ENCODE measurements at regions not wholly inside any gene's neighbourhood (a gene's known extent, or its start where the extent isn't known, plus 50 kb on each side); places are given as distances from the start of the nearest gene placed in this dataset.

DNA sequence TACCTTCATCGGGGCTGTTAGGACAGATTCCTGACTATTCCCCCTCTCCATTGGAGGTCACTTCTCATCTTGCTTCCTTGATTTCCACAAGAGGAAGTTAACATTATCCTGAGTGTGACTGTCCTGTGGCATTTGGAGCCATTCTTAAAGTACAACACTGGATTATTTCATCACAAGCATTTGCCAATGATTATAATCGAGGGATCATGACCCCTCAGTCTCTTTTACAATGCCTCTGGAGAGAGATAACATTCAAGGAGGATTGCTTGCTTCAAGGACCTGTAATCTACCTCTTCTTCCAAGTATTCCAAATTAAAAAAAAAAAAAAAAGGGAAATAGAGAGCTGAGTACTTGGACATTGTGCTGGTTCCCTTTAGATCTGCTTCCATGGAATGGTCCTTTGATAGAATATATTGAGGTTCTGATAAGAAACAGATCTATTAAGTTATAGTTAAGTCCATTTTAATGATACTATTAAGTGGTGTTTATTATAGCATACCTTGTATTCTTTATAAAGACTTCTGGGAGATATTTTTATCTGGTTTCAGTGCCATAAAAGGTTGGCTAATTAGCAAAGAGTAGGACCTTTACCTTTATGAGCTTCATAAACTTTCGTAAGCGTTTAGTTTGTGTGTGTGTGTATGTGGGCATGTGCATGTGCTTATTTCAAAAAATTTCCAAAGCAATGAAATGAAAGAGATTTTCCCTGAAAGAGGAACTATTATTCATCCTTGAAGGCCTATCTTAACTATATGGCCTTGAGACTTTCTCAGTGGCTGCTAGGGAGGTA lies 469.1 kb downstream of the DHX35 start:
- no peak for DNase-seq

- DNase-seq: no peak
These were observed 467.6 kb downstream of the DHX35 start for GRCh38 chr20:39429726-39430125.

GRCh38 chr20:39424962-39425678 lies 463.0 kb downstream of the DHX35 start:
- no peak for DNase-seq

DNA sequence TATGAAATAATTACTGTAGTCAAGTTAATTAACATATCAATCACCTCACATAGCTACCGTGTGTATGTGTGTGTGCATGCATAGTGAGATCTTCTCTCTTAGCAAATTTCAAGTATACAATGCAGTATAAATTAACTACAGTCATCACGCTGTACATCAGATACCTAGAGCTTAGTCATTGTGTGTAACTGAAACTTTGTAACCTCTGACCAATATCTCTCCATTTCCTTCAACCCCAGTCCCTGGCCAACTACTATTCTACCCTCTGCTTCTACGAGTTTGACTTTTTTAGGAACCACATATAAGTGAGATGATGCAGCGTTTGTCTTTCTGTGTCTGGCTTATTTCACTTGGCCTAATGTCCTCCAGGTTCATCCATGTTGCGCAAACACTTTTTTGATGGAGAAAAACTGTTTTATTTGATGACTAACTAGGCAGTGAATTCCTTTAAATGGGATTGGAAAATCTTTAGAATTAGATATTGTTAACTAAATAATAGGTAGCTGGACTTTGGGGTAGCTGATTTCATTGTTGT lies 459.5 kb downstream of the DHX35 start:
- DNase-seq: no peak

GRCh38 chr20:39412091-39412490 lies 449.9 kb downstream of the DHX35 start:
- no peak for DNase-seq

GRCh38 chr20:39399463-39399862 lies 437.3 kb downstream of the DHX35 start:
- DNase-seq: no peak

- DNase-seq: no peak
These were observed 436.5 kb downstream of the DHX35 start for GRCh38 chr20:39398656-39399055.

GRCh38 chr20:39397646-39398045 lies 435.5 kb downstream of the DHX35 start:
- DNase-seq: no peak

DNA sequence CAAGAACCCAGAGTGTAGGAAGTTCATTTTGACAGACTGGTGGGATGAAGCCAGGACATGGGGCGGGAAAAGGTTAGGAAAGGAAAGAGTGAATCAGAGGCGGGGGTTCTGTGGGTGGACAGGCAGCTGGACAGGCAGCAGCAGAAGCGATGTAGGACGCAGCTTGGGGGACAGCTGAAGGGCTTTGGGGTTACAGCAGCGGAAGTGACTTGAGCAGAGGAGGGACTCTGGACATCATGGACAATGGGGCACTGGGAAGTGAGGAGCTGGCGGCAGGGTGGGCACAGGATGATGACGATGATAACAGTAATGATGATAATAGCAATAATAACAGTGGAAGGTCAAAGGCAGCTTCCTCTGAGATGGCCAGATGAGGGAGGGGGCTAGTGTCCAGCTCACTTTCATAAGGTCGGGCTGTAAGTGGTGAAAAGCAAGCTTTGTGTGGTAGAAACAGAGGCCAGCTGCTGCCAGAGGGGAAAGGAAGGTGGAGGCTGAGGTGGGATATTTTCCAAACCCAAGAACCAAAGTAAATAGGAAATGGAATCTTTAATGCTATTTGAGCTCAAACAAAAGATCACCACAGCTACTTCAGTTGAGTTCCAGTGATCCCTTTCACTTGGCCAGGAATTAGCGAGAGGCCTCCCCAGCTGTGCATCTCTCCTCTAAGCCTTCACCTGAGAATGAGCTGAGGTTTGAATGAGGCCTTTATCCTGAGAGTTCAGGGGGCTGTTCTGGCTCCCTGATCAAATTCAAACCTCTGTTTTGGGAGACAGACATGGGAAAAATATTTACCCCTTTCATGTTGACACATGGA lies 433.5 kb downstream of the DHX35 start:
- DNase-seq: no peak

- no peak for DNase-seq
These were observed 432.3 kb downstream of the DHX35 start for GRCh38 chr20:39394461-39394860.

DNA sequence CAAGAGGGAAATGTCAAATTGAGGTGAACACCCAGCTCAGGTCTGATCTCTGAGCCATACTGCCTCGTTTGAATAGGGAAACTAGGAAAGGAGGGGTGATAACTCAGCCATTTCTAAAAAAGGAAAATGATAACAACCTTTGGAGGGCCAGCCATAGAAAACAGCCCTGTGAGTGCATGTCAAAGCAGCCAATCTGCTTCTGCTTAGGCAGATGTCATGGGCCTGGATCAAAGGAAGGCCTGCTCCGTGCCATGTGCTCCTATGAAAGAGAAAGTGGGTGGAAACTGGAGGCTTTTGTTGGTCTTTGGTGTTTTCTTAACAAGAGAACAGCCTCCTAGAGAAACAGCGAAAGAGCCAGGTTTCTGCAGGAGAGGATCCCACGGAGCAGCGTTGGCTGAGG lies 428.0 kb downstream of the DHX35 start:
- DNase-seq: no peak

GRCh38 chr20:39381595-39381994 lies 419.5 kb downstream of the DHX35 start:
- DNase-seq: no peak

GRCh38 chr20:39378776-39379175 lies 416.6 kb downstream of the DHX35 start:
- DNase-seq: no peak

GRCh38 chr20:39376788-39377187 lies 414.6 kb downstream of the DHX35 start:
- no peak for DNase-seq

GRCh38 chr20:39364320-39364719 lies 402.2 kb downstream of the DHX35 start:
- no peak for DNase-seq

DNA sequence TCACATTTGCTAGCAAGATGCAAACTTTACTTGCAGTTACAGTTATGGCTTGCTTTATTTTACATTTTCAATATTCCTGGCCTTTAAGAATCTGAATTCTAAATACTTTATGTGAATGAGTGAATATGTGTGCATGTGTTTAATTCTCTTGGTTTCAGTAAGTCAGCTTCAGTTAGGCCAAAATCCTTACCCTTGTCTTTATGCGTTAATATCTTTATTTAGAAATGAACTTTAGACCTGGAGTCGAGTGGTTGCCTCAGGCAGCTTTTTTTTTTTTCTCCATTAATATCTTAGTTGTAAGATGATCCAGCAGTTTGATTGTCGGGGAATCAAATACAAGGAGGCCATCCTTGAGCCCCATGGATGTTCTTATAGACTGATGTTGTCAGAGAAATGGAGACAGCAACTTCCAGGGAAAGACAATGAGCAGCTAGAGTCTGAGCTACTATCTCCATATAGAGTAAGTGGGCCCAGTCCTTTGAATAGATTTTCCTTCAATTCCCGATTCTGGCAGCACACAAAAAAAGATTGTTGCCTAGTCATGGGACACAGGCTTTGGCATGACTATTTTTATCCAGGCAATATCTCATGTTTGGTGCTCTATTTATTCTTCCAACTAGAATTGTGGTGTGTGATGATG lies 398.0 kb downstream of the DHX35 start:
- DNase-seq: no peak

GRCh38 chr20:39358052-39358451 lies 395.9 kb downstream of the DHX35 start:
- DNase-seq: no peak

GRCh38 chr20:39356908-39357307 lies 394.8 kb downstream of the DHX35 start:
- no peak for DNase-seq

- no peak for DNase-seq
These were observed 387.1 kb downstream of the DHX35 start for GRCh38 chr20:39349240-39349639.

GRCh38 chr20:39347626-39348025 lies 385.5 kb downstream of the DHX35 start:
- no peak for DNase-seq

DNA sequence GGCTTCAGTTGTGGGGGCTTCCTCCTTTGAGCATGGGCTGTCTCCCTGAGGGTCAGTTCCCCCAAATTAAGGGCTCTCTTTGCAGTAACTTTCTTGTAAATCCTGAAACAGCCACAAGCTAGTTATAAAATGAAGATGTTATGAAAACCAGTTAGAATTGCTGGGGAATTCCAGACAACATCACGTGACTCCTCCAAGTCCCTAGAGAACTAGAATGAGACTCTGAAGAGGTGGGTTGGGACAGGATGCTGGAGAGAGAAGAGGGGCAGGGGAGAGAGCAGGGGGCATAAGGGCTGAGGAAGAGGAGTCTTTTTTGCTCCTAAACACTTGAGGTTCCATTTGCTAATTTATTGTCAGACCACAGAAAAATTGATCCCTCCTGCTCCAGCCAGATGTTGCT lies 380.3 kb downstream of the DHX35 start:
- DNase-seq: no peak

GRCh38 chr20:39338469-39339376 lies 376.6 kb downstream of the DHX35 start:
- no peak for DNase-seq

All from NCI-H1105 (cell line).